A673 (cell line): ENCODE measurements at regions not wholly inside any gene's neighbourhood (a gene's known extent, or its start where the extent isn't known, plus 50 kb on each side); places are given as distances from the start of the nearest gene placed in this dataset.

Source experiments
- BruUV-seq: library from RNA; stranded (reverse); fragments of 400-500 nt; replicated peaks from 2 replicates; lab custom pipeline; 2021; lab: Mats Ljungman, UMichigan
- CTCF ChIA-PET: fragments of 300-600 bp; sonication (Branson Sonifier 250); formaldehyde crosslinking; loops from one replicate; lab custom pipeline; 2022; ENCODE audit warnings: antibody characterized with exemption; lab: Charles Lee
- POLR2A ChIA-PET: fragments of 300-600 bp; sonication (Branson Sonifier 250); formaldehyde crosslinking; loops from one replicate; lab custom pipeline; 2022; ENCODE audit warnings: antibody characterized with exemption; ENCODE audit not compliant: low non-redundant PET; lab: Charles Lee
- DNase-seq: peaks from one replicate; pipeline ENCODE4 v3.0.0-alpha.2; 2015; ENCODE audit warnings: low spot score
- H3K27ac ChIP-seq: fragments of 200-600 bp; sonication (generic); 2 replicates; pipeline ENCODE4 v1.5.1; 2016; ENCODE audit warnings: mixed run types, low read depth, mild to moderate bottlenecking, mixed read lengths, antibody characterized with exemption, low read length; ENCODE audit not compliant: poor library complexity, severe bottlenecking
- H3K27me3 ChIP-seq: fragments of 200-600 bp; sonication (generic); replicated peaks from 2 replicates; pipeline ENCODE4 v1.6.1; 2017; ENCODE audit warnings: mixed run types, low read depth, mild to moderate bottlenecking, mixed read lengths, antibody characterized with exemption, low read length; ENCODE audit not compliant: insufficient read depth, poor library complexity
- H3K36me3 ChIP-seq: fragments of 200-600 bp; sonication (generic); 2 replicates; pipeline ENCODE4 v1.6.1; 2016; ENCODE audit warnings: mixed run types, mild to moderate bottlenecking, mixed read lengths, antibody characterized with exemption, low read length; ENCODE audit not compliant: insufficient read depth, poor library complexity, severe bottlenecking
- H3K4me1 ChIP-seq: fragments of 200-600 bp; sonication (generic); 2 replicates; pipeline ENCODE4 v1.6.1; 2017; ENCODE audit warnings: mixed run types, mild to moderate bottlenecking, mixed read lengths, antibody characterized with exemption, low read length; ENCODE audit not compliant: insufficient read depth, poor library complexity, severe bottlenecking
- H3K4me3 ChIP-seq: fragments of 200-600 bp; sonication (generic); 2 replicates; pipeline ENCODE4 v1.5.1; 2016; ENCODE audit warnings: low read depth, mixed run types, mild to moderate bottlenecking, mixed read lengths, low read length; ENCODE audit not compliant: poor library complexity, severe bottlenecking
- H3K9me3 ChIP-seq: fragments of 200-600 bp; sonication (generic); 2 replicates; pipeline ENCODE4 v1.6.1; 2016; ENCODE audit warnings: mixed run types, low read depth, mild to moderate bottlenecking, mixed read lengths, antibody characterized with exemption, low read length; ENCODE audit not compliant: poor library complexity, severe bottlenecking
- EZH2 ChIP-seq: fragments of 200-600 bp; sonication (generic); IDR thresholded peaks from 2 replicates; pipeline ENCODE4 v1.6.1; 2017; ENCODE audit warnings: borderline replicate concordance, low read depth, mild to moderate bottlenecking, mixed read lengths, antibody characterized with exemption, low read length; ENCODE audit not compliant: poor library complexity, severe bottlenecking
- intact Hi-C: fragments of 100-400 bp; cut with micrococcal nuclease; formaldehyde crosslinking; loops from one replicate; pipeline ENCODE4 v1.10.0; 2022; ENCODE audit not compliant: unreplicated experiment
- TF ChIP-seq, protein P1 (sequence below): fragments of 300-800, 200-600 bp; sonication (generic); conservative IDR thresholded peaks from 2 replicates; pipeline ENCODE4 v1.5.1; 2017; ENCODE audit warnings: low read depth, mild to moderate bottlenecking, antibody characterized with exemption, low read length, moderate library complexity, mixed read lengths

GRCh38 chr7:343227-343822, 53.4 kb downstream of the FOXL3 start:
- Histone ChIP-seq H3K36me3 (no peaks in the 10 kb centered on the region), H3K27ac (no peak overlapping the region)
- POLR2A ChIA-PET, result no interaction called here

DNA sequence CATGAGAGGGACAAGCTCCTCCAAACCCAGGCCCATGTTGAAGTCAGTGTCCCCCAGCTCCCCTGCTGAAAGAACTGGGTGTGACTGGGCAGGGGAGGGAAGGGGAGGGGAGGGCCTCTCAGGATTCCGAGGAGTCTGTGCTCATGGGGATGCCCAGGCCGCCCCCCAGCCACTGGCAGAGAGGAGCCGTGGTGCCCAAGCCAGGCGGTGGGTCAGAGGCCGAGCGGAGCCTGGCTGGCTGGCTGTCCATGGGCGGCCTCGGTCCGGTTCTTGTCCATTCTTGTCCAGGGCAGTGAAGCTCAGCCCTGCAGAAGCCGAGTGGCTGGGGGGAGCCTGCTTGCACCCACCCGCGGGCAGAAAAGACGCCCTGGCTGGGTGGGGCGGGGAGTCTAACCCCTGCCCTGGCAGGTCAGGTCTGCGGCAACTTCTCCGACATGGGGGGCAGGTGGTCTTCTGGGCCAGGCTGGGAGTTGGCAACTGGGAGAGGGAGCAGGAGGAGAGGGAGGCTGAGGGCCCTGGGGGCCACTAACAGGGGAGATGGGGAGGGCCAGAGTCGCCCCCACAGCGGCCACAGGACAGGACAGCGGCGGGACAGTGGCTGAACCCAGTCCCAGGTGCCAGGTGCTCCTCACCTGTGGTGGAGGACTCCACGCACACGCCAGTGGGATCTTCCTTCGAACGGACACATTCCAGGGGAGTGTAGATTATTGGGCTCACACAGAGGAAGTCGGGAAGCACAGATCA, 54.1 kb downstream of the FOXL3 start:
- no peak overlapping the region for H3K27ac ChIP-seq
- ChIA-PET POLR2A (no interaction called here), CTCF (no interaction called here)
- TF ChIP-seq, protein P1, sequence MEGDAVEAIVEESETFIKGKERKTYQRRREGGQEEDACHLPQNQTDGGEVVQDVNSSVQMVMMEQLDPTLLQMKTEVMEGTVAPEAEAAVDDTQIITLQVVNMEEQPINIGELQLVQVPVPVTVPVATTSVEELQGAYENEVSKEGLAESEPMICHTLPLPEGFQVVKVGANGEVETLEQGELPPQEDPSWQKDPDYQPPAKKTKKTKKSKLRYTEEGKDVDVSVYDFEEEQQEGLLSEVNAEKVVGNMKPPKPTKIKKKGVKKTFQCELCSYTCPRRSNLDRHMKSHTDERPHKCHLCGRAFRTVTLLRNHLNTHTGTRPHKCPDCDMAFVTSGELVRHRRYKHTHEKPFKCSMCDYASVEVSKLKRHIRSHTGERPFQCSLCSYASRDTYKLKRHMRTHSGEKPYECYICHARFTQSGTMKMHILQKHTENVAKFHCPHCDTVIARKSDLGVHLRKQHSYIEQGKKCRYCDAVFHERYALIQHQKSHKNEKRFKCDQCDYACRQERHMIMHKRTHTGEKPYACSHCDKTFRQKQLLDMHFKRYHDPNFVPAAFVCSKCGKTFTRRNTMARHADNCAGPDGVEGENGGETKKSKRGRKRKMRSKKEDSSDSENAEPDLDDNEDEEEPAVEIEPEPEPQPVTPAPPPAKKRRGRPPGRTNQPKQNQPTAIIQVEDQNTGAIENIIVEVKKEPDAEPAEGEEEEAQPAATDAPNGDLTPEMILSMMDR, result no peak
- TF ChIP-seq EZH2, result no peak
- no TSS peak for BruUV-seq
- DNase-seq, result no peak
- no peaks in the 10 kb centered on the region for H3K27me3 ChIP-seq
- intact Hi-C loops, result no loop called here
- H3K4me1 ChIP-seq, result peaks cover 13% of the 10 kb centered on the region
- no peaks in the 10 kb centered on the region for H3K36me3 ChIP-seq
- H3K4me3 ChIP-seq, result no peak overlapping the region
- H3K9me3 ChIP-seq, result no peaks in the 10 kb centered on the region

More at GRCh38 chr7:343227-343822, 53.4 kb downstream of the FOXL3 start:
- H3K4me1 ChIP-seq, result peaks cover 10% of the 10 kb centered on the region
- H3K27me3 ChIP-seq, result no peaks in the 10 kb centered on the region
- H3K9me3 ChIP-seq, result no peaks in the 10 kb centered on the region
- BruUV-seq, result no TSS peak
- no peak for DNase-seq
- CTCF ChIA-PET, result no interaction called here
- TF ChIP-seq, protein P1, result no peak
- TF ChIP-seq EZH2, result no peak
- intact Hi-C loops, result no loop called here
- H3K4me3 ChIP-seq, result no peak overlapping the region

DNA sequence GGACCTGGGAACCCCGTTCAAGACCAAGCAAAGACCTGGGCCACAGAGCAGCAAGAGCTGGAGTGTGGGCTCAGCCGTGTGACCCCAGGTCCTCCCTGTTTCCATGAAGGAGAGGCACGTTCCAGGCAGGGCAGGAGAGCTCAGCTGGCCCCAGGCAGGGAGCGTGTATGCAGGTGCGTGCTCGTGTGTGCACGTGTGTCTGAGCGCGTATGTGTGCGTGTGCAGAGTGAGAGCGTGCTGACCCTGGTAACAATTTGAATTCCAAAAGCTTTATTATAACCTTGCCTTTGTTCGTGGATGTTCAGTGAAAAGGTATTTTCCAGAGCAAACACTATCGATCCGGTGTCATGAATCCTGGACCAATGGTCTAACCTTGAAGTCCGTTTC, 54.6 kb downstream of the FOXL3 start:
- intact Hi-C loops, result no loop called here
- Histone ChIP-seq H3K27ac (no peak overlapping the region), H3K27me3 (no peaks in the 10 kb centered on the region), H3K4me1 (peaks cover 13% of the 10 kb centered on the region), H3K4me3 (no peak overlapping the region), H3K36me3 (no peaks in the 10 kb centered on the region), H3K9me3 (no peaks in the 10 kb centered on the region)
- ChIA-PET POLR2A (no interaction called here), CTCF (no interaction called here)
- BruUV-seq, result no TSS peak
- DNase-seq, result no peak
- TF ChIP-seq, protein P1, result no peak
- TF ChIP-seq EZH2, result no peak
